Endothelial cell of umbilical vein (primary cell): ENCODE measurements at regions not wholly inside any gene's neighbourhood (a gene's known extent, or its start where the extent isn't known, plus 50 kb on each side); places are given as distances from the start of the nearest gene placed in this dataset.

Source experiments
- FOS ChIP-seq: IDR thresholded peaks from 2 replicates; pipeline ENCODE4 v1.6.1; 2011; ENCODE audit warnings: mild to moderate bottlenecking, low read length, moderate library complexity, borderline replicate concordance; ENCODE audit not compliant: insufficient read depth
- JUN ChIP-seq: IDR thresholded peaks from 2 replicates; pipeline ENCODE4 v1.6.1; 2011; ENCODE audit warnings: borderline replicate concordance, low read depth; ENCODE audit not compliant: insufficient read length, insufficient read depth
- POLR2A ChIP-seq: IDR thresholded peaks from 2 replicates; pipeline ENCODE4 v1.6.1; 2012; ENCODE audit warnings: low read depth, mild to moderate bottlenecking, control low read depth, low read length
- POLR2AphosphoS5 ChIP-seq: IDR thresholded peaks from 2 replicates; pipeline ENCODE4 v1.6.1; 2012; ENCODE audit warnings: low read depth, mild to moderate bottlenecking, control low read depth, low read length, moderate library complexity; ENCODE audit not compliant: insufficient read depth
- TF ChIP-seq, protein P1 (sequence below), 2 donors: IDR thresholded peaks; 1 replicate in 1 of 2; 2 replicates in 1 of 2; pipeline ENCODE4 v1.5.1; 2011; ENCODE audit warnings: low read length in 2 of 2, mild to moderate bottlenecking in 2 of 2, moderate library complexity in 2 of 2, control low read depth in 1 of 2, inconsistent platforms in 1 of 2, low read depth in 1 of 2; ENCODE audit not compliant: insufficient read depth in 1 of 2; ENCODE audit errors: extremely low read depth in 1 of 2

DNA sequence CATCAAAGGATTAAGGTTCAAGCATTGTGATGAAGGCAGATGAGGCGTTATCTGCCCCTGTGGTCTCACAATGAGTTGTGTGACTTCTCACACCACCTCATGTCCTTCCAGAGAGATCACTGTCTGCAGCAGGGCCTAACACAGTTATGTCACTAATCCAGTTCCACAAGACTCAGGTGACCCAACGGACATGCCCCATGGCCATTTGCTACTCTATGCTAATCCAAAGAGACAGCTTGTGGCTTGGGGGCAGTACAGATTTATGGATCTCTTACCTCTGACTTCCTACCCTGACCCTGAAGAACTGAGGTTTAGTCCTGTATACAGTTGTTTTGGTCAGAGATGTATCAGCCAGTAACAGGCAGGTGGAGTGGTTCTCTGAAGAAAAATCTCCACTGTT is 147.1 kb downstream of the GLUL start:
- TF ChIP-seq, protein P1, sequence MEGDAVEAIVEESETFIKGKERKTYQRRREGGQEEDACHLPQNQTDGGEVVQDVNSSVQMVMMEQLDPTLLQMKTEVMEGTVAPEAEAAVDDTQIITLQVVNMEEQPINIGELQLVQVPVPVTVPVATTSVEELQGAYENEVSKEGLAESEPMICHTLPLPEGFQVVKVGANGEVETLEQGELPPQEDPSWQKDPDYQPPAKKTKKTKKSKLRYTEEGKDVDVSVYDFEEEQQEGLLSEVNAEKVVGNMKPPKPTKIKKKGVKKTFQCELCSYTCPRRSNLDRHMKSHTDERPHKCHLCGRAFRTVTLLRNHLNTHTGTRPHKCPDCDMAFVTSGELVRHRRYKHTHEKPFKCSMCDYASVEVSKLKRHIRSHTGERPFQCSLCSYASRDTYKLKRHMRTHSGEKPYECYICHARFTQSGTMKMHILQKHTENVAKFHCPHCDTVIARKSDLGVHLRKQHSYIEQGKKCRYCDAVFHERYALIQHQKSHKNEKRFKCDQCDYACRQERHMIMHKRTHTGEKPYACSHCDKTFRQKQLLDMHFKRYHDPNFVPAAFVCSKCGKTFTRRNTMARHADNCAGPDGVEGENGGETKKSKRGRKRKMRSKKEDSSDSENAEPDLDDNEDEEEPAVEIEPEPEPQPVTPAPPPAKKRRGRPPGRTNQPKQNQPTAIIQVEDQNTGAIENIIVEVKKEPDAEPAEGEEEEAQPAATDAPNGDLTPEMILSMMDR (IDR thresholded peaks at IDR 0.05; ENCODE audit: extremely low read depth in 1 of 2, insufficient read depth in 1 of 2, low read depth in 1 of 2, low read length in 2 of 2) = no peak
- TF ChIP-seq FOS (no peak), POLR2A (no peak), POLR2AphosphoS5 (no peak), JUN (no peak)
